SW480 (cell line): ENCODE measurements at regions not wholly inside any gene's neighbourhood (a gene's known extent, or its start where the extent isn't known, plus 50 kb on each side); places are given as distances from the start of the nearest gene placed in this dataset.
"Not testable (repeated sequence)": the region's sequence is repeated elsewhere in the genome, so short reads cannot be mapped to it uniquely, and the experiment has no call there.

Source experiments
- DNase-seq: peaks from one replicate; pipeline ENCODE4 v3.0.0-alpha.2; 2016; ENCODE audit warnings: low spot score

DNA sequence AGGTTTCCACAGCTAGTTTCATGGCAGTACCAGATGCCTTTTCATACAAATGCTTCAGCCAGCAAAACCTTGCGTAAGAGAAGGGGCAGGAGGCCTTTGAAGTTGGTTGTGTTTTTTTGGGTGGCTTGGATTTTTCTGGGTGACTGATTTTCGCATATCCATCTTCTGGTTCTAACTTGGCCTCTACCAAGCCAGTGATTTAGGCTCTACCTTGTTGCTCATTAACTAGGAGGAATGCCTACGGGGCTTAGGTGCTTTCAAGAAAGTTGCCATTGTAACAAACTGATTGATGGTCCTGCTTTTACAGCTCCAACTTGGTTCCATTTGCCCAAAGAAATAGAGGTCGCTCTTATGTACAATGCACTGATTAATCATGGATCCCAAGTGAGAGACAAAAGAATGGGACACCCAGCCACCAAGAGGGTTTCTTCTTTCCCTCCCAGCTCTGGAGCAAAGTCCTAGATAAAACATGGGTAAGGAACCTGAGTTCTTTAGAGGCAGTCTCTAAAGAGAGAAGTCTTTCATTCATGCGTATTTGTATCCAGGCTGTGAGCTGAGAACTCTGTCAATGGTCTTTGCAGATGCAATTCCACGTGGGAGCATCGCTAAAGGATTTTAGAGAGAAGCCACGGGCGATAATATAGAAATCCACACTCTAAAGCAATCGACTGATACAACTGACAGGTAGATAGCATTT is 92.1 kb upstream of the FGFR2 start:
- DNase-seq: no peak

DNA sequence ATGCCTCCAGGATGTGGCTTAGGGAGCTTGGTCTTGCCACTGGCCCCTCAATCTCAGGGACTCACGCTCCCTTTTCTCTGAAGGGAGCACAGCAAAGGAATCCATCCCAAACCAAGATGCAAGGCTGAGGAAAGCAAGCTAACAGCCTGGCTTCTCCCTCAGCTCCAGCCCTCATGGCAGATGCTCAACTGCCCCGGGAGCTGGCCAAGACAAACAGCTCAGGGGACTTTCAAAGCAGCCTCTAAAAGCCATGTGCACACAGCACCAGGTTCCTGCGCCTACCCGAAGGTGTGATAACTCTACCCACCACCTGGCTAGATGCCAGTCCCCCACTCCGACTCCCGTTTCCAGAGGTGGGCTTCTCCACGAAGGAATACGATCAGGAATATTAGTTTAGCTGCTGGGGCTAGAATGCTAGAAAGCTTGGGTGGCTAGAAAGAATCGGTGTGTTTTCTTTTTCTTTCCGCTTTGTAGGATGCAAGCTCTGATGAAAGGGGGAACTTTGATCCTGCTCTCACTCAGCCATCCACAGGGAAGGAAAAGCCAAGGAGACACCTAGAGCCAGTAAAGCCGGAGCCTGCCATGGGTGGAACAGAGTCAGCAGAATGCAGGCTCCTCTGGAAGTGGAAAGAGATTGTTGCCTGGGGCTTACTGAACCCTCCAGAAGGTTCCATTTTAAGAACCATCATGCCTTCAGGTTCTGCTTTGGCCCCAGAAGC is 89.0 kb upstream of the FGFR2 start:
- DNase-seq: no peak

DNA sequence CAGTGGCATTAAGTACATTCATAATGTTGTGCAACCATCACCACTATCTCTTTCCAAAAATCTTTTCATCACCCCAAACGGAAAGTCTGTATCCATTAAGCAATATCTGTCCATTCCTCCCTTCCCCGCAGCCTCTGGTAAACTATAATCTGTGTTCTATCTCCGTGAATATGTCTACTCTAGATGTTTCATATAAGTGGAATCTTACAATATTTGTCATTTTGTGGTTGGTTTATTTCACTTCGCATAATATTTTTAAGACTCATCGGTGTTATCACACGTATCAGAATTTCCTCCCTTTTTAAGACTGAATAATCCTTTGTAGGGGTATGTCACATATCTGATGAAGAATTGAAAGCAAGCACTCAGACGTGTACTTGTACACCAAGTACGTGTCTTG is 86.0 kb upstream of the FGFR2 start:
- no peak for DNase-seq

DNA sequence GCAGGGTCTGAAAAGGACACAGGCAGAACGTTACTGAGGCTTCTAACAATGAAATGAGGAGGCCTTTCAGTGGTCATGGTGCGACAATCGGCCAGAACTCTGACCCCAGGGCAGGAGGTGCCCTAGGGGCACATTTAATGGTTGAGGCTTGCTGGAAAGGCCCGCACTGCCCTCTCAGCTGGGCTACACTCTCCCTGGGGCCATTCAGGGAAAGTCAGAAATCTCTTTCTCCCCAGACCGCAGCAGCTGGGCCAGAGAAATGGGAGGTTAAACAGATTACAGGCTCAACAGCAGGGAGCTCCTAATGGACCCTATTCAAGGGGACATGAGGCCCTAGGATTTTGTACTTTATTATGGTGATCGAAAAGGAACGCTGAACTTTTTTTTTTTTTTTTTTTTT is 85.6 kb upstream of the FGFR2 start:
- DNase-seq: no peak

DNA sequence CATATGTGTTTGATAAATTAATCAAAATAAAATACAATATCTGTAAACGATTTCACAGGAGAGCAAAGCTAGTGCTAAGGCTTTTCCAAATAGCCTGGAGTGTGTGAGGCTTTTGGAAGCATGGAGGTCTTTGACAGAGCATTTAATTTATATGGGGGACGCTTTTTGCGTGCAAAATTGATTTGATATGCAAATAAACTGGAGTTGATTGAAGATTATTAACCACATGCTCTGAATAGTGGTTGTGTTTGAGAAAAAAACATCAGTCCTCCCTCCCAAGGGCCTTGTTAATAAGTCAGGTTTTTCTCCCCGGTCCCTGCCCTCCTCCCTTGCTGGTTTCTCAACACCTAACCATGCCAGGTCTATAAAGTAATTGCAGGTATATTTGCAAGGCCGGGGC is 85.1 kb upstream of the FGFR2 start:
- no peak for DNase-seq

DNA sequence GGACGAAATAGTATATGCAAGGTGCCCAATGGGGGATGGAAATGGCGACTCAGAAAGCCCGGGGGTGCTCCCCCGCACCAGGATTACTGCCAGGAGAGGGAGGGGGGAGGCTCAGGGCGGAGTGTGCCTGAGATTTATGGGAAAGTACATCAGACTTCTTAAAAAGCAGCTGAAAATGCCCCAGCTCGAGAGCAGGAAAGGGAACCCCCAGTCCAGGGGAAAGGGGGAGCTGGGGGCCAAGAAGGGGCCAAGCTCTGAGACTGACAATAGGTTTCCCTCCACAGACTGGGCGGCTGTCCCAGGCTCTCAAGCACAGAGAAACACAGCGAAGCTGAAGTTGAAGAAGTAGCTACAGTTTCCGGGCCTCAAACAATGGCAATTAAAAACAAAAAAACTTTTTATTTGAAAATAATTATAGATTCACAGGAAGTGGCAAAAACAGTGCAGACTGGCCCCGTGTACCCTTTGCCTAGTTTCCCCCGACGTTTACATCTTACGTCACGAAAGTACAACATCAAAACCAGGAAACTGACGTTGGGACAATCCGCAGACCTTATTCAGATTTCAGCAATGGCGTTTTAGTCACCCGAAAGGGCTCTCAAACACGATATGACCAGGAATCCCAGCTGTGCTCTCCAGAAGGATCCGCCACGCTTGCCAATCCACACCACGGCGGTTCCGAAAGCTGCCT is 83.9 kb upstream of the FGFR2 start:
- no peak for DNase-seq

DNA sequence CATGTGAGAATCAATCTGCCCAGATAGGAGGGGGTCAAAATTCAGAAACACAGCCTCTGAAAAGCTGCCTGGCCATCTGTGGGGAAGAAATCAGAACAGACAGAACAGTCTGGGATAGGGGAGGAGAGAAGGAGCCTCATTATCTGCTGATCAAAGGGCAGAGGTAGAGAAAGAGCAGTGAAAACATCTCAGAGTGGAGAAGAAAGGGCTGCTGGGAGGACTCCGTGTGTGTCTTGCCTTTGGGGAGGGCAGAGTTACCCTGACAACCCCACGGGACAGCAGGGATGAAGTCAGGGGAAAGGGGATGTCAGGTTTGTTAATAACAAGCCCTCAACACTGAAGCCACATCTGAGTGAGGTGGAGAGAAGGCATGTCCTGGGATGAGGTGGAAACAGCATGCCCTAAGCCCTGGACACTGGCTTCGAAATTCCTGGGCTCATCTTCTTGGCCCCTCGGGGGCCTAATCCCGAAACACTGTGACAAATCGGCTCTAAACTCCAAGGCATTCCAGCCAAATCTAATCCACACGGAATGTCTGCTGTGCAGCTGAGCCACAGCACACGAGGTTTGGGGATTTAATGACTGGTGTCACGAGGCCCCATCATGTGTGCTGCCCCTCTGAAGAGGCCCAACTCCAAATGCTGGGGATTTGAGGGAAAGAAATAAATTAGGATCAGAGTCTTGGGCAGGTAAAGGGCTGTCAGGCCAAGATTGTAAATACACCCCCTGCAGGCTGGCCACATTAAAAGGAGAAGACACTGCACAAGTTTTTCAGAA is 82.8 kb upstream of the FGFR2 start:
- DNase-seq: no peak

DNA sequence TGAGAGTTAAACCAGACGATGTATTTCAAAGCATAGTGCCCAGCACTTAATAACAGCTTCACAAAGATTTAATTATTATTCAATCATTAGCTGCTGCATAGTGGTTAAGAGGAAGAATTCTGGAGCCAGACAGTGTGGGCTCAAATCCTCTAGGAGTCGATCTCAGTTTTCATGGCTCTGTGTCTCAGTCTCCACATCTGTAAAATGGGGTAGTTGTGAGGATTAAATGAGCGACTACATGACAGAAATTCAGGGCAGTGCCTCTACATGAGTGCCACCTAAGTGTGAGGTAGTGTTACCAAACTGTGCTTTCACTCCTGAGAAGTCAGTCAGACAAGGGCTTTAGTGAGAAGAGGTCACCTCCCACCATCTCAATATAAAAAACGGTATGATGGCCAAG is 81.7 kb upstream of the FGFR2 start:
- no peak for DNase-seq

DNA sequence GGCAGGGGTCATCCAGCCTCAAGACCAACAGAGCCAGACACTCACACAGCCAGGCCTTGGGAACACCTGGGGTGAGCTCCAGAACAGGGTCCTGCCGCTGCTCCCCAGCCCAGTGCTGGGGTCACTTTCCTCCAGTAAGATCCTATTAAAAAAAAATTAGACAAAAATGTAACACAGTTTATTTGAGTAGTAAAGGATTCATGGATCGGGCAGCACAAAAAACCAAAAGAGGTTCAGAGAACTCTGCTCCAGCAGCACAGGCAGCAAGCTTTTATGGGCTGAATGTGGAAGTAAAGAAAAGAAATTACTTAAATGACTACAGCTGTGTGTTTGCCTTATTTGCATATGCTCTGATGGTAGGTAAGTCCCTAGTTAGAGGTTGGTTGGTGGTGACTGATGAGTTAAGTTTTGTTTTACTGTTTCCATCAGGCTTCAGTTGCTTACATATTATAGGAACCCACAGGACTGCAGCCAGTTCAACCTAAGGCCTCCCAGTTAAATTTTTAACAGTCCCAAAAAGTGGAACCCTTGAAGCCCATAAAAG is 80.5 kb upstream of the FGFR2 start:
- no peak for DNase-seq

DNA sequence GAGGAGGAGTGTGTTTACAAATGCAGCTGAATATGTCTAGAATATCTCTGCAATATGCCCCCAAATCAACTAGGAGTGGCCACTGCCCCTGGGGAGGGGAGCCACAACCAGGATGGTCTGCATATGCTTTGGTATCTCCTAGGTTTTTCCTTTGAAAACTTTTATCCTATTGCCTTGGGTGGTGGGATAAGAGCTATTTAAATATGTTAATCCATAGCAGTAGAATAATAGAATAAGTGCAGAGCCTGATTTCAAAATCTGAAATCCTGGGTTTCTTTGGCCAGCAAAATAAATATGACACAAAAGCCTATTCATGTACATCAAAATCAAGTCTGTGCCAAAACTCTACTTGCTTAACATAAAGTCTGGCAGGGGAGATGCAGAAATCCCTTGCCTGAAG is 79.6 kb upstream of the FGFR2 start:
- no peak for DNase-seq

DNA sequence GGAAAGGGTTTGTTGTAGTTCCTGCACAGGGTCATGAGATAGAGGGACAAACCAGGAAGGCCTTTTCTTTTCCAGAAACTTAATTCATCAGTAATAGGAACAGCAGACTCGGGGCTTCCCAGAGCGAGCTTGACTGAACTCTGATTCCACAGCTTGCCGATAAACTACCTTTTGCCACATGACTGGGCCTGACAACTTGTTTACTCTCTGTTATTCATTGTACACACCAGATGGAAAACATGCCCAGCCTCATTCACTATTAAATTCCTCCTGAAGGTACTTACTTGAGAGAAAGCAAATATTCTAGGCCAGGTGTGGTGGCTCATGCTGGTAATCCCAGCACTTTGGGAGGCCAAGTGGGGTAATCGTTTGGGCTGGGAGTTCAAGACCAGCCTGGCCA is 77.1 kb upstream of the FGFR2 start:
- DNase-seq: no peak

DNA sequence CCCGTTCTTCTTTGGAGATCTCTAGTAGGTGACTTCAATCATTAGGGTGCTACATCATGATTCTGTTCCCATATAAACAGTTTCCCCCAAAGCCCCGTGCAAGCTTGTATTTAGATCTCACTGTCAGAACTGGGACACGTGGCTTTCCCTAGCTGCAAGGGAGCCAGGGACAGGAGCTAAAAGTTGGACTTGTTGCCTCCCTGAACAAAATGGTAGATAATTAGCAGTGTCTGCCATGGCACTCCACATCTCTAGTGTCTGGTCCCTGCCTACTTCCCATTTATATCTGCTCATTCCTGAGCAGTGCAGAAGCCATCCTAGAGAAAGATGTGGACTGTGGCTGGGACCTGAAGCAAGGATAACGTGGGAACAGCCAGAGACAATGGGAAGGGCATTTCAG is 76.6 kb upstream of the FGFR2 start:
- no peak for DNase-seq

DNA sequence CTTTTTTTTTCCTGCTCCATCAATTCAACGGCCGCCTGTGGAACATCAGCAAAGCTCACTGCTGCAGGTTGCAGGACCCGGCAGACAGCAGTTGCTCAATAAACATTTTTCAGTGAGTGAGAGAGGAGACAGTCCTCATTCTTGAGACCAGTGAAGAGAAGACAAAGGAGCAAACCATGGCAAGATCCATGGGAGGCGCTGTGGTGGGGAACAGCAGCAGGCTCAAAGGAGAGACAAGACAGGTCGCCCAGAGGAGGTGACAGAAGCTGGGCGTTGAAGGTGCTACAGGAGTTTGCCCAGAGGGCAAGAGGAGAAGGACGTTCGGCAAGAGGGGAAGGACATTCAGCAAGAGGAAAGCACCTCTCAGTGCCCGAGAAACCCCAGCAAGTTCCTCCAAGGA is 74.5 kb upstream of the FGFR2 start:
- no peak for DNase-seq

DNA sequence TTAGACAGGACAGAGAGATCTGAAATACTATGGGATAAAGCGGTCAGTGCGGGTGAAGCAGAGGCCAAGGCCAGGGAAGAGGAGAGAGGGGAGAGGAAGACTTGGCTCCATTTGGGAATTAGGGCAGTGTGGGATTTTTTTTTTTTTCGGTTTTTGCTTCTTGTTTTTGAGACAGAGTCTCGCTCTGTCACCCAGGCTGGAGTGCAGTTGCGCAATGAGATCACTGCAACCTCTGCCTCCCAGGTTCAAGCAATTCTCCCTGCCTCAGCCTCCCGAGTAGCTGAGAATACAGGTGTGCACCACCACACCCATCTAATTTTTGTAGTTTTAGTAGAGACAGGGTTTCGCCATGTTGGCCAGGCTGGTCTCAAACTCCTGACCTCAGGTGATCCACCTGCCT is 71.6 kb upstream of the FGFR2 start:
- DNase-seq: not testable (repeated sequence)

DNA sequence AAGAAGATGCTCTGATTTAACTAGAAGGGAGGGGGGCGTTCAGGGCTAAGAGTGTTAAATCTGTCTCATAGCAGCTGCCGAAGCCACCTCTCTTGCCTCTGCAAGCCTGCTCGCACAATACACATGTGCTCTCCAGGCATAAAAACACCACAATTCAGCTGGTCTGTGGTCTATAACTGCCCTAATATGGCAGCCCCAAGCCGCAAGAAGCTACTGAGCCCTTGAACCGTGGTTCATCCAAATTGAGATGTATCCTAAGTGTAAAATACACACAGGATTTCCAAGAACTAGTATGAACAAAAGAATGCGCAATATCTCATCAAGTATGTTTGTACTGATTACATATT is 70.8 kb upstream of the FGFR2 start:
- DNase-seq: no peak

DNA sequence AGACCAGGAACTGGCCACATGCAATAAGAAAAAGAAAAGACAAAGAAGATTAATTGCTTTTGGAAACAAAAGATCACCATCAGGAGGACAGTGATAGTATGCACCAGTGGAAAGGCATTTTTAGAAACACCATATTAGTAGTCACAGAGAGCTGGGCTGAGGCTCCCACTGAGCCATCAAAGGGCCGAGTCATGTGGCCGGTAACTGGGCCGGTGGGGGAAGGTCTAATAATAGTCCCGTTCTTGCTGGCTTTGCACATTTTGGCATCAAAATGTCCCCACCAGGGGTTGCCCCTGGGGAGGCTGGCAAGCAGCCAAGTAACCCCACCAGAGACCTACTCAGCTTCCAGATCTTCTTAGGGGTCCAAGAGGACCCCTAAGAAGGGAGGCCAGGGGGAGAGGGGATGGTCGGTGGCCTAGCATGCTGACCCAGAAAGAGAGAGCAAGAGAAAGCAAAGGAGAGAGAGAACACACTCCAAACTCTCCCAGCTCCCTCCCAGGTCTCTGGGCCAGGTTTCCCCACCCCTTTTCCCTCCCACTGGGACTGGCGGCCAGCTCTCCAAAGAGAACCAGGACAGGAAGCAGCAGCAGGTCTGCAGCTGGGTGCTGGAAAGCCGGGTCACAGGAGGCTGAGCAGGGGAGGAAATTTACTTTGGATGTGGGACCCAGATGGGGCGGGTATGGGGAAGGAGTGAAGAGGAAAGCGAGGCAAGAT is 70.2 kb upstream of the FGFR2 start:
- peak; percentile 6 for DNase-seq

DNA sequence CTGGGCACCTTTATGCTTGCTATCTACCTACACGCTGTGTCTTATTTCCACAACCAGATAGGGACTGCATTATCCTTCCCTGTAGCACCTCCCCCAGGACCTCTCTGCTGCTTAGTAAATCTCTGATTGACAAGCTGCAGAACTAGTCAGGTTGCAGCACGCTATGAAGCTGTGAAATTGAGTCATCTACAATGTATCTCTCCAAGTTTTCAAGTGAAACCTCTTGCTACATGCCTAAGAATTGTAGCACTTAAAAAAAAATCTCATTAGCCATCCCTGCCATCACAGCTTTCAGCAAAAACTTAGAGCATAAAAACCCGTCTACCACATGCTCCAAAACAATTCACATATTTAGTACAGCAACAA is 69.7 kb upstream of the FGFR2 start:
- DNase-seq: no peak

DNA sequence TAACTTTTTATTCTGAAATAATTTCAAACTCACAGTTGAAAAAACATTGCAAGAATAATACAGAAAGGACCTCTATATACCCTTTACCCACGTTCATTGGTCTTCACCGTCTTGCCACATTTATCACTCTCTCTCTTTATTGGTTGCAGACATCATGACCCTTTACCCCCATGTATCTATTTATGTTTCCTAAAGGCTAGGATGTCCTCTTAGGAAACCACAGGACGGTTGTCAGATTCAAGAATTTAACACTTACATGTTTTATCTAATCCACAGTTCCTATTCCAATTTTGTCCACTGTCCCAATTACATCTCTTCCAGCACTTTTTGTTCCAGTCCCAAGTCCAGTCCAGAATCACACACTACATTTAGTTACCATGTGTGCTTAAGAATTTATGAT is 67.6 kb upstream of the FGFR2 start:
- DNase-seq: no peak

DNA sequence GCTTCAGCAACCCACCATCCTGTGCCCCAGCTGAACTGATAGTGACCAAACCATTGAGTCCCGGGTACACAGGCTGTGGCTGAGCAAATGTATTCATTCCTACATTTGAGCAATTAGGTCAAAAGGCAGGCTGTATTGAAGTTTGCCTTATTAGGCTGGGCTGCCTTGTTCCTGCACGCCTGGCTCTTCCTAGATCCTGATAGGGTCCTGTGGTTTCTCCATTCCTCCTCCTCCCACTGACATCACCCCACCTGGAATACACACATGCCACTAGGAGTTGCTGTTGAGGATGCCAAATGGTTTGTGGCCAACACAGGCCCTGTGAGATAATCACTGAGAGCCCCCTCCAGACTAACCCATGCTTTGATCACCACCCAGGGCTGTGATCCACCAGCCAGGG is 66.4 kb upstream of the FGFR2 start:
- no peak for DNase-seq

DNA sequence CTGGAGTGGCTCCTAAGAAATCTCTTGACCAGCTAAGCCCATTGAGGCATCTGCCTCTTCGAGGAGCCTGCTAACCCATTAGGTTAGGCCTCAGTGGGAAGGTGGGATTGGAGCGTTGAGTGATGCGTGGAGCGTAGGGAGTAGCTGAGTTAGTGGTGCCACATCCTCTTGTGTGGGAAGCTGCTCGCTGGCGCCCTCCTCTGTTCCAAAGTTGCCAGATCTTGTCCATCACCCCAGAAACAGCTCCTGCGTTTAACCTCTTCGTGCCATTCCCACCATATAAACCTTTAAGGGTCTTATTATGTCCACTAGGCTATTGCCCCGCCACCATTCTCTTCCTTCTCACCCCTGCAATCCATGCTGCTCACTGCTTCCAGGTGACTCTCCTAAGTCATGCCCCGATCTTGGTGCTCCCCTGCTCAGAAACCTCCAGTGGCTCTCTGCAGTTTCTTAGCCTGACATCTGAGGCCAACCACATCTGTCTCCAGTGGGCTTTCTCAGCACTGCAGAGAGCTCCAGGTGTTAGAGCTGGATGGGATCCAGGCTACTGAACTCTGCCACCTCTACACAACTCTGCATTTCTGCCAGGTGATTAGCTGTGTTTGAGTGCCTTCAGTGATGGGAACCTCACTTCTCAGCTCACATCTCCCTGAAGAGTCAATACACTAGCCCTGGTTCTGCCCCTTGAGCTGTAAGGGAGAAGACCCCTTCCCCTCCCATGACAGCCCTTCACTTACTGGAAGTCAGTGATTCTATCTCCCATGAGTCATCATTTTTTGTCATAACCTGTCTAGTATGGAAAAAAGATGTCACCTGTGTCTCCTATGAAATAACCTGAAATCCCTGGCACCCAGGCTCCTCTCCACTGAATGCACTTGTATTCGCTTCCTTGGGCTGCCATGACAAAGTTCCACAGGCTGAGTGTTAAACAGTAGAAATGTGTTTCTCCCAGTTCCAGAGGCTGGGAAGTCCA is 65.0 kb upstream of the FGFR2 start:
- DNase-seq: peak; percentile 3

DNA sequence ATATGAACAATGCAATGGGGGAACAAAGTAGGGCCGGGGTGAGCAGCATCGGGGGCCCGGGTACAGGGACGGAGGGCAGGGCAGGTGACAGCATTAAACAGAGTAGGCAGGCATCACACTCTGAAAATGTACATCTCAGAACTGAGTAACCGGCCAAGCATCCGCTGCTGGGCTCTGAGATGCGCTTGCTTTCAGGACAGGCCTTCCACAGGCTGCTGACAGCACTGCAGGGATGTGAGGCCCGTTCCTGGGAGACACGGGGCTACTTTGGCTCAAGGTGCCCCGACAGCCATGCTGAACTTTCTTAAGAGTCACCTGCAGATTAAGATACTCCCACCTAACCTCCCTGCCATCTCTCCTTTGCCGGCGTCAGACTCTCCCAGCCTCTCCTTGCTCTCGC is 64.3 kb upstream of the FGFR2 start:
- no peak for DNase-seq
